GM23338 (cell line): ENCODE measurements at regions not wholly inside any gene's neighbourhood (a gene's known extent, or its start where the extent isn't known, plus 50 kb on each side); places are given as distances from the start of the nearest gene placed in this dataset.
A peak's percentile ranks its signal among the peaks of the same experiment; 100 is the strongest.

Experiments used
- ATAC-seq: fragments of 200-7000 bp; cut with Tn5 transposase; 3 replicates; pipeline ENCODE4 v1.9.1; 2020
- DNase-seq: peaks from one replicate; pipeline ENCODE4 v3.0.0-alpha.2; 2015; ENCODE audit warnings: low spot score
- H2AFZ ChIP-seq: fragments of 200-600 bp; sonication (generic); 2 replicates; pipeline ENCODE4 v1.8.0; 2016; ENCODE audit warnings: antibody characterized with exemption, mild to moderate bottlenecking, moderate library complexity
- H3F3A ChIP-seq: fragments of 200-600 bp; sonication (generic); replicated peaks from 2 replicates; pipeline ENCODE4 v1.8.0; 2017; ENCODE audit warnings: antibody characterized with exemption, mixed run types, low read depth
- H3K27ac ChIP-seq: fragments of 200-600 bp; sonication (generic); 2 replicates; pipeline ENCODE4 v1.6.1; 2016; ENCODE audit warnings: low read depth
- H3K27me3 ChIP-seq: fragments of 200-600 bp; sonication (generic); 2 replicates; pipeline ENCODE4 v1.8.0; 2016; ENCODE audit warnings: mild to moderate bottlenecking, mixed run types, moderate library complexity; ENCODE audit not compliant: insufficient read depth
- H3K36me3 ChIP-seq: fragments of 200-600 bp; sonication (generic); 2 replicates; pipeline ENCODE4 v1.8.0; 2016; ENCODE audit warnings: mild to moderate bottlenecking; ENCODE audit not compliant: insufficient read depth
- H3K4me1 ChIP-seq: fragments of 200-600 bp; sonication (generic); 2 replicates; pipeline ENCODE4 v1.8.0; 2016; ENCODE audit warnings: mild to moderate bottlenecking, moderate library complexity; ENCODE audit not compliant: insufficient read depth
- H3K4me2 ChIP-seq: fragments of 200-600 bp; sonication (generic); 2 replicates; pipeline ENCODE4 v1.7.1; 2017; ENCODE audit warnings: mixed run types
- H3K4me3 ChIP-seq: fragments of 200-600 bp; sonication (generic); 2 replicates; pipeline ENCODE4 v1.6.1; 2016; ENCODE audit warnings: mixed run types
- H3K79me2 ChIP-seq: fragments of 200-600 bp; sonication (generic); replicated peaks from 2 replicates; pipeline ENCODE4 v1.8.0; 2017; ENCODE audit warnings: mild to moderate bottlenecking; ENCODE audit not compliant: insufficient read depth
- H3K9me2 ChIP-seq: fragments of 200-600 bp; sonication (generic); 2 replicates; pipeline ENCODE4 v1.8.0; 2017; ENCODE audit not compliant: insufficient read depth
- H4K20me1 ChIP-seq: fragments of 200-600 bp; sonication (generic); replicated peaks from 2 replicates; pipeline ENCODE4 v1.8.0; 2017; ENCODE audit warnings: mild to moderate bottlenecking; ENCODE audit not compliant: insufficient read depth
- H3K27ac Mint-ChIP-seq: 2 replicates; pipeline ENCODE4 v1.8.0; 2020; ENCODE audit warnings: inconsistent platforms, mild to moderate bottlenecking, moderate library complexity, mixed read lengths
- H3K27me3 Mint-ChIP-seq: 3 replicates; pipeline ENCODE4 v1.8.0; 2022; ENCODE audit warnings: low read depth, mild to moderate bottlenecking, moderate library complexity, mixed read lengths, inconsistent platforms; ENCODE audit not compliant: insufficient read depth, poor library complexity
- H3K36me3 Mint-ChIP-seq: 3 replicates; pipeline ENCODE4 v1.8.0; 2021; ENCODE audit warnings: low read depth, mild to moderate bottlenecking, inconsistent platforms, moderate library complexity, mixed read lengths
- H3K4me1 Mint-ChIP-seq: 3 replicates; pipeline ENCODE4 v1.8.0; 2020; ENCODE audit warnings: mild to moderate bottlenecking, inconsistent platforms, mixed read lengths
- H3K4me3 Mint-ChIP-seq: 3 replicates; pipeline ENCODE4 v1.8.0; 2021; ENCODE audit warnings: moderate library complexity, mild to moderate bottlenecking, inconsistent platforms, mixed read lengths
- H3K9me3 Mint-ChIP-seq: 3 replicates; pipeline ENCODE4 v1.8.0; 2020; ENCODE audit warnings: moderate library complexity, mild to moderate bottlenecking, inconsistent platforms, mixed read lengths
- CREB1 ChIP-seq: fragments of 250-450 bp; sonication (Bioruptor Pico); IDR thresholded peaks from 2 replicates; pipeline ENCODE4 v1.5.0; 2020; ENCODE audit warnings: low read depth, mild to moderate bottlenecking, moderate library complexity
- JUNB ChIP-seq: IDR thresholded peaks from one replicate; pipeline ENCODE4 v1.6.1; 2016; ENCODE audit warnings: antibody characterized with exemption; ENCODE audit not compliant: unreplicated experiment
- POLR2AphosphoS5 ChIP-seq: IDR thresholded peaks from 2 replicates; pipeline ENCODE4 v1.6.1; 2016; ENCODE audit warnings: antibody characterized with exemption, low read depth
- REST ChIP-seq: IDR thresholded peaks from one replicate; pipeline ENCODE4 v1.6.1; 2018; ENCODE audit warnings: antibody characterized with exemption; ENCODE audit not compliant: unreplicated experiment
- ZNF331 ChIP-seq: fragments of 250-450 bp; sonication (Bioruptor Pico); IDR thresholded peaks from 2 replicates; pipeline ENCODE4 v1.5.0; 2020; ENCODE audit warnings: low read depth, mild to moderate bottlenecking, moderate library complexity
- TF ChIP-seq, protein P1 (sequence below), 2 experiments: fragments of 200-600 bp in 1 of 2; sonication (generic) in 1 of 2; conservative IDR thresholded peaks; 2 replicates each; pipeline versions ENCODE4 v1.5.1 to v1.6.1; 2016 to 2017; ENCODE audit warnings: antibody characterized with exemption in 2 of 2, low read depth in 2 of 2, mild to moderate bottlenecking in 2 of 2, moderate library complexity in 1 of 2
- TF ChIP-seq, protein P2 (sequence below): IDR thresholded peaks from 2 replicates; pipeline ENCODE4 v1.6.1; 2016; ENCODE audit warnings: antibody characterized with exemption

- H2AFZ ChIP-seq, result no peak overlapping the region
- no peak overlapping the region for H3K4me2 ChIP-seq
- H4K20me1 ChIP-seq, result no peaks in the 10 kb centered on the region
- peaks cover 1% of the 10 kb centered on the region for H3K27me3 Mint-ChIP-seq
- H3K4me1 Mint-ChIP-seq, result no peaks in the 10 kb centered on the region
- no peak overlapping the region for H3K4me3 ChIP-seq
- H3K27me3 ChIP-seq, result no peaks in the 10 kb centered on the region
- no peaks in the 10 kb centered on the region for H3K4me1 ChIP-seq
- 0 out of 3 replicates have a peak, but pooled peaks cover 2% of the 10 kb centered on the region for H3K9me3 Mint-ChIP-seq
- no peaks in the 10 kb centered on the region for H3F3A ChIP-seq
- no peak overlapping the region for H3K27ac Mint-ChIP-seq
- no peak overlapping the region for H3K27ac ChIP-seq
- H3K4me3 Mint-ChIP-seq, result no peak overlapping the region
- DNase-seq (peak; percentile 10), ATAC-seq (peak; percentile 26; the same call in 2 of the 3 replicates)
- no peaks in the 10 kb centered on the region for H3K79me2 ChIP-seq
- H3K9me2 ChIP-seq, result no peaks in the 10 kb centered on the region; the same call in 1 of the 2 replicates
- no peaks in the 10 kb centered on the region for H3K36me3 ChIP-seq
- no peaks in the 10 kb centered on the region for H3K36me3 Mint-ChIP-seq
- TF ChIP-seq, protein P1, sequence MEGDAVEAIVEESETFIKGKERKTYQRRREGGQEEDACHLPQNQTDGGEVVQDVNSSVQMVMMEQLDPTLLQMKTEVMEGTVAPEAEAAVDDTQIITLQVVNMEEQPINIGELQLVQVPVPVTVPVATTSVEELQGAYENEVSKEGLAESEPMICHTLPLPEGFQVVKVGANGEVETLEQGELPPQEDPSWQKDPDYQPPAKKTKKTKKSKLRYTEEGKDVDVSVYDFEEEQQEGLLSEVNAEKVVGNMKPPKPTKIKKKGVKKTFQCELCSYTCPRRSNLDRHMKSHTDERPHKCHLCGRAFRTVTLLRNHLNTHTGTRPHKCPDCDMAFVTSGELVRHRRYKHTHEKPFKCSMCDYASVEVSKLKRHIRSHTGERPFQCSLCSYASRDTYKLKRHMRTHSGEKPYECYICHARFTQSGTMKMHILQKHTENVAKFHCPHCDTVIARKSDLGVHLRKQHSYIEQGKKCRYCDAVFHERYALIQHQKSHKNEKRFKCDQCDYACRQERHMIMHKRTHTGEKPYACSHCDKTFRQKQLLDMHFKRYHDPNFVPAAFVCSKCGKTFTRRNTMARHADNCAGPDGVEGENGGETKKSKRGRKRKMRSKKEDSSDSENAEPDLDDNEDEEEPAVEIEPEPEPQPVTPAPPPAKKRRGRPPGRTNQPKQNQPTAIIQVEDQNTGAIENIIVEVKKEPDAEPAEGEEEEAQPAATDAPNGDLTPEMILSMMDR (conservative IDR thresholded peaks at IDR 0.05; ENCODE audit: low read depth in 2 of 2), result peak; percentile 19 to 52; a peak in 2 of 4 replicates
- TF ChIP-seq REST (no peak), CREB1 (no peak)
Observed at GRCh38 chr18:1559563-1559962, 654.9 kb downstream of the ADCYAP1 start.

GRCh38 chr18:1564793-1565192 lies 660.1 kb downstream of the ADCYAP1 start:
- no peaks in the 10 kb centered on the region for H3K4me1 ChIP-seq
- H3K27ac Mint-ChIP-seq, result no peak overlapping the region
- no peak overlapping the region for H2AFZ ChIP-seq
- no peaks in the 10 kb centered on the region for H3K79me2 ChIP-seq
- no peaks in the 10 kb centered on the region for H4K20me1 ChIP-seq
- H3K4me3 Mint-ChIP-seq, result no peak overlapping the region
- no peak overlapping the region for H3K4me3 ChIP-seq
- no peaks in the 10 kb centered on the region; the same call in 1 of the 2 replicates for H3K9me2 ChIP-seq
- no peak overlapping the region for H3K4me2 ChIP-seq
- no peaks in the 10 kb centered on the region for H3K27me3 ChIP-seq
- no peaks in the 10 kb centered on the region for H3K36me3 ChIP-seq
- ATAC-seq (peak; percentile 56), DNase-seq (peak; percentile 24)
- H3K36me3 Mint-ChIP-seq, result no peaks in the 10 kb centered on the region
- H3F3A ChIP-seq, result no peaks in the 10 kb centered on the region
- H3K9me3 Mint-ChIP-seq, result no peaks in the 10 kb centered on the region
- no peak overlapping the region for H3K27ac ChIP-seq
- peaks cover 4% of the 10 kb centered on the region; the same call in 1 of the 3 replicates for H3K4me1 Mint-ChIP-seq
- no peaks in the 10 kb centered on the region for H3K27me3 Mint-ChIP-seq
- no peak for TF ChIP-seq POLR2AphosphoS5
- TF ChIP-seq, protein P2, sequence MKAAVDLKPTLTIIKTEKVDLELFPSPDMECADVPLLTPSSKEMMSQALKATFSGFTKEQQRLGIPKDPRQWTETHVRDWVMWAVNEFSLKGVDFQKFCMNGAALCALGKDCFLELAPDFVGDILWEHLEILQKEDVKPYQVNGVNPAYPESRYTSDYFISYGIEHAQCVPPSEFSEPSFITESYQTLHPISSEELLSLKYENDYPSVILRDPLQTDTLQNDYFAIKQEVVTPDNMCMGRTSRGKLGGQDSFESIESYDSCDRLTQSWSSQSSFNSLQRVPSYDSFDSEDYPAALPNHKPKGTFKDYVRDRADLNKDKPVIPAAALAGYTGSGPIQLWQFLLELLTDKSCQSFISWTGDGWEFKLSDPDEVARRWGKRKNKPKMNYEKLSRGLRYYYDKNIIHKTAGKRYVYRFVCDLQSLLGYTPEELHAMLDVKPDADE, result no peak
- TF ChIP-seq REST, result no peak
- no peak for TF ChIP-seq JUNB
- no peak for TF ChIP-seq ZNF331 (CRISPR knock-in tag)
